Tibial nerve (tissue), 4 donors: ENCODE measurements at regions not wholly inside any gene's neighbourhood (a gene's known extent, or its start where the extent isn't known, plus 50 kb on each side); places are given as distances from the start of the nearest gene placed in this dataset.
"Not testable (repeated sequence)": the region's sequence is repeated elsewhere in the genome, so short reads cannot be mapped to it uniquely, and the experiment has no call there.

Source experiments
- DNase-seq, 2 donors: peaks; one replicate each; pipeline ENCODE4 v3.0.0-alpha.2; 2019; ENCODE audit warnings: low spot score in 2 of 2
- H3K27ac ChIP-seq, 4 donors: fragments of 200-600 bp; sonication (generic) in 3 of 4; one replicate each; pipeline ENCODE4 v1.5.1; 2017 to 2019; ENCODE audit warnings: mild to moderate bottlenecking in 1 of 4
- H3K27me3 ChIP-seq, 2 donors: fragments of 200-600 bp; sonication (generic) in 1 of 2; one replicate each; pipeline versions ENCODE4 v1.5.1 to v1.6.0; 2017 to 2019
- H3K36me3 ChIP-seq, 3 donors: fragments of 200-600 bp; sonication (generic); one replicate each; pipeline ENCODE4 v1.5.1; 2018 to 2019
- H3K4me1 ChIP-seq, 4 donors: fragments of 200-600 bp; sonication (generic) in 3 of 4; one replicate each; pipeline ENCODE4 v1.5.1; 2017 to 2019
- H3K4me3 ChIP-seq, 4 donors: fragments of 200-600 bp; sonication (generic) in 3 of 4; one replicate each; pipeline ENCODE4 v1.5.1; 2017 to 2019; ENCODE audit warnings: mild to moderate bottlenecking in 1 of 4, moderate library complexity in 1 of 4
- H3K9me3 ChIP-seq, 4 donors: fragments of 200-600 bp; sonication (generic) in 3 of 4; one replicate each; pipeline ENCODE4 v1.5.1; 2017 to 2019
- CTCF ChIP-seq, 5 experiments: fragments of 200-600 bp in 3 of 5; fragments of 450-650 bp in 2 of 5; sonication (generic) in 3 of 5; IDR thresholded peaks; one replicate each; pipeline ENCODE4 v1.5.1; 2016 to 2019; ENCODE audit warnings: antibody characterized with exemption in 5 of 5, mild to moderate bottlenecking in 3 of 5, moderate library complexity in 2 of 5
- EP300 ChIP-seq, 2 donors: sonication (generic); formaldehyde crosslinking; IDR thresholded peaks; one replicate each; pipeline ENCODE4 v1.6.1; 2017; ENCODE audit warnings: antibody characterized with exemption in 2 of 2, mild to moderate bottlenecking in 1 of 2
- POLR2A ChIP-seq, 2 donors: fragments of 450-650 bp; IDR thresholded peaks; one replicate each; pipeline ENCODE4 v1.6.1; 2017; ENCODE audit warnings: antibody characterized with exemption in 2 of 2, mild to moderate bottlenecking in 2 of 2, moderate library complexity in 2 of 2
- WGBS, 2 donors: methylation state at CpG; one replicate each; pipeline ENCODE4 v1.1.5; 2018; 5-methylcytosine and 5-hydroxymethylcytosine counted together

- TF ChIP-seq EP300 (IDR thresholded peaks at IDR 0.05) (no peak), POLR2A (IDR thresholded peaks at IDR 0.05) (no peak), CTCF (IDR thresholded peaks at IDR 0.05) (no peak)
- DNase-seq: no peak
- no peaks in the 10 kb centered on the region for H3K36me3 ChIP-seq
- H3K9me3 ChIP-seq: no peaks in the 10 kb centered on the region
- H3K4me1 ChIP-seq: no peaks in the 10 kb centered on the region
- no peaks in the 10 kb centered on the region for H3K27me3 ChIP-seq
- H3K4me3 ChIP-seq: no peak overlapping the region
- WGBS, 2 donors: 76 to 88% methylated on average over 2 of the region's 2 CpGs
- no peak overlapping the region for H3K27ac ChIP-seq
Measured at GRCh38 chr3:101117980-101118379, 124.8 kb upstream of the ABI3BP start.

- WGBS, 2 donors: 72 to 78% methylated on average over 3 of the region's 3 CpGs
Measured at GRCh38 chr3:101117465-101117864, 124.2 kb upstream of the ABI3BP start.

DNA sequence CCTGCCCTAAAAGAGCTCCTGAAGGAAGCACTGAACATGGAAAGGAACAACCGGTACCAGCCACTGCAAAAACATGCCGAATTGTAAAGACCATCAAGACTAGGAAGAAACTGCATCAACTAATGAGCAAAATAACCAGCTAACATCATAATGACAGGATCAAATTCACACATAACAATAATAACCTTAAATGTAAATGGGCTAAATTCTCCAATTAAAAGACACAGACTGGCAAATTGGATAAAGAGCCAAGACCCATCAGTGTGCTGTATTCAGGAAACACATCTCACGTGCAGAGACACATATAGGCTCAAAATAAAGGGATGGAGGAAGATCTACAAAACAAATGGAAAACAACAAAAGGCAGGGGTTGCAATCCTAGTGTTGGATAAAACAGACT is 117.1 kb upstream of the ABI3BP start:
- not testable (repeated sequence) for H3K27me3 ChIP-seq, H3K27ac ChIP-seq, DNase-seq, H3K4me1 ChIP-seq, H3K36me3 ChIP-seq, H3K4me3 ChIP-seq
- peaks cover 0 to 12% (median 0%) of the 10 kb centered on the region in 4 donors for H3K9me3 ChIP-seq
- 89 to 90% methylated on average over 3 of the region's 3 CpGs for WGBS, 2 donors

More at GRCh38 chr3:101117465-101117864, 124.2 kb upstream of the ABI3BP start:
- no peak overlapping the region for H3K4me3 ChIP-seq
- H3K27ac ChIP-seq: no peak overlapping the region
- DNase-seq: no peak
- no peaks in the 10 kb centered on the region for H3K36me3 ChIP-seq
- no peaks in the 10 kb centered on the region for H3K27me3 ChIP-seq
- no peak for TF ChIP-seq EP300 (IDR thresholded peaks at IDR 0.05)
- no peak for TF ChIP-seq CTCF (IDR thresholded peaks at IDR 0.05)
- TF ChIP-seq POLR2A (IDR thresholded peaks at IDR 0.05): no peak
- no peaks in the 10 kb centered on the region for H3K9me3 ChIP-seq
- H3K4me1 ChIP-seq: no peaks in the 10 kb centered on the region

DNA sequence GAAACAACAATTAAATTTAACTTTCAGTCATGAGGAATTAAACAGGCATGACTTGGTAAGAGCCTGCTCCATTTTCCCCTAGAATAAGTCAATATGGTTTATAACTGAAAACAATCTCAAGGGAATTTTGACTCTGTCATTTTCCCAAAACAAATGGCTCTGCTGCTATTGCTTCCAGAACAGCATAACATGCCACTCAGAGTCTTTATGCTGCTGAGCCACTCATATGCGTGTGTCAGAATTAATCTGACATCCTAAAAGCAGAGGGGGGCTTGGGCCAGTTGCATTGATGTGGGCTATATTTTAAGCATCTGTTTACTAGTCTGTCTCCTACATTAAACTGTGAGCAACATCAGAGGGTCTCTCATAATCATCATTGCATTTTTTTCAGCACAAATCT is 111.1 kb upstream of the ABI3BP start:
- H3K4me3 ChIP-seq: no peak overlapping the region
- peaks cover 0 to 12% (median 0%) of the 10 kb centered on the region in 4 donors for H3K9me3 ChIP-seq
- H3K4me1 ChIP-seq: no peaks in the 10 kb centered on the region
- no peak for TF ChIP-seq POLR2A (IDR thresholded peaks at IDR 0.05)
- no peak for TF ChIP-seq EP300 (IDR thresholded peaks at IDR 0.05)
- TF ChIP-seq CTCF (IDR thresholded peaks at IDR 0.05): no peak
- WGBS, 2 donors: 40 to 68% methylated on average over 1 of the region's 1 CpG
- no peaks in the 10 kb centered on the region for H3K27me3 ChIP-seq
- no peak overlapping the region for H3K27ac ChIP-seq
- no peak for DNase-seq
- no peaks in the 10 kb centered on the region for H3K36me3 ChIP-seq

DNA sequence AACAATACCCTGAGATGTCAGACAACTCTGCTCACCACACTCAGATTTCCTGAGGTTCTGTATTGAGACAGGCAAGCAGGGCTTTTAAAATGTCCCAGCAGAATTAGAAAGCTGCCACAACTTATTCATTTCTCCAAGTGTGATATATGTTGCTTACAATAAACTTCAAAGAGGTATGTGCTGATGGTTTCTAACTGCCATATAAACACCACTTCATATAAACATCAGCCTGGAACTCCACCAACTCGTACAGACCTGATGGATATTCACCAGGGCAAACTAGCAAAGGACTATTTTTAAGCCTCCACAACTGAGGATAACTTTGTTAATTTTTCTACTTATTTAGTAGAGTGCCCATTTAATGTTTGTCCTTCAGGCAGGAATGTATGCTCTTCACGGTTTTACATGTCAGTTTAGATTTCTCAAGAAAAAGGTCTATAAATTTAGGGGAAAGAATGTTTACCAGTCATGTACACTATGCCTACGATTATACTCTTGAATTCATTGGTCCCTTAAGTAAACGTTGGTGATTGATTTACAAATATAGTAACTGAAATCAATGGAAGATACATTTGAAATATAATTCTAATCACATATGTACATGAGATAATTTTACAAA is 109.6 kb upstream of the ABI3BP start:
- no peak for DNase-seq
- WGBS, 2 donors: 43 to 44% methylated on average over 4 of the region's 4 CpGs
- no peak for TF ChIP-seq CTCF (IDR thresholded peaks at IDR 0.05)
- no peak for TF ChIP-seq POLR2A (IDR thresholded peaks at IDR 0.05)
- TF ChIP-seq EP300 (IDR thresholded peaks at IDR 0.05): no peak
- Histone ChIP-seq H3K4me1 (no peaks in the 10 kb centered on the region), H3K27me3 (no peaks in the 10 kb centered on the region), H3K36me3 (no peaks in the 10 kb centered on the region), H3K27ac (no peak overlapping the region), H3K9me3 (no peaks in the 10 kb centered on the region), H3K4me3 (no peak overlapping the region)
